ENCODE measurements at regions not wholly inside any gene's neighbourhood (a gene's known extent, or its start where the extent isn't known, plus 50 kb on each side); places are given as distances from the start of the nearest gene placed in this dataset.

DNA sequence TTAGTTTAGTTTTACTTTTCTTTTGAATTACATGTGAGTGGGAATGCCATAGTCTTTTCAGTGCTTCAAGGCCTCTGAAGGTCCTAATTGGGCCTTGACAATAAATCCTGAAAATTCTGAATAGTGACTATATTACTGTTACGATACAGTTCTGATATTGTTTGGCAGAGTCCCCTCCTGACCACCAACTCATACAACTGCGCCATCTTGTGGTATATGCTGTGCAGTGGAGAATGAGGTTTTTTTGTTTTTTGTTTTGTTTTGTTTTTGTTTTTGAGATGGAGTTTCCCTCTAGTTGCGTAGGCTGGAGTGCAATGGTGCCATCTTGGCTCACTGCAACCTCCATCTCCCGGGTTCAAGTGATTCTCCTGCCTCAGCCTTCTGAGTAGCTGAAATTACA lies 56.6 kb upstream of the CHRDL1 start:
- Histone ChIP-seq H2BK120ac (ENCODE audit: low read depth, low read length) (no peak overlapping the region), H3K27ac (ENCODE audit: insufficient read depth, low read length) (no peak overlapping the region), H3K9me1 (ENCODE audit: insufficient read depth, low read length) (no peaks in the 10 kb centered on the region), H3K4me2 (ENCODE audit: low read depth, low read length) (no peak overlapping the region; the same call in 1 of the 2 replicates), H2BK15ac (ENCODE audit: low read depth, low read length) (no peak overlapping the region), H4K91ac (ENCODE audit: insufficient read depth, low read depth, low read length) (no peak overlapping the region), H3K9me3 (ENCODE audit: control insufficient read depth, insufficient read depth, low read length) (no peaks in the 10 kb centered on the region), H4K5ac (ENCODE audit: low read depth, low read length) (no peak overlapping the region), H4K8ac (ENCODE audit: low read depth in 2 of 2, low read length in 2 of 2) (no peak overlapping the region), H3K56ac (ENCODE audit: extremely low read depth, insufficient read depth, low read length) (no peak overlapping the region), H3K27me3 (ENCODE audit: control insufficient read depth, insufficient read depth, low read length) (peaks cover 24% of the 10 kb centered on the region), H3K4me1 (ENCODE audit: control insufficient read depth, insufficient read depth, low read length) (no peaks in the 10 kb centered on the region), H2AFZ (replicated peaks; ENCODE audit: low read length, poor library complexity) (no peak overlapping the region), H3K23ac (ENCODE audit: low read depth, low read length) (no peak overlapping the region), H3K14ac (replicated peaks; ENCODE audit: low read depth, low read length) (no peak overlapping the region), H3K4me3 (ENCODE audit: insufficient read depth, low read depth, low read length) (no peak overlapping the region), H3K79me1 (ENCODE audit: low read depth in 1 of 2, low read length in 2 of 2) (no peaks in the 10 kb centered on the region), H2BK20ac (ENCODE audit: low read depth, low read length) (no peak overlapping the region), H2BK5ac (ENCODE audit: low read depth, low read length, poor library complexity, severe bottlenecking) (no peak overlapping the region), H4K20me1 (ENCODE audit: insufficient read depth, low read length) (no peaks in the 10 kb centered on the region), H3K36me3 (ENCODE audit: control insufficient read depth, insufficient read depth, low read length) (no peaks in the 10 kb centered on the region), H3K9ac (ENCODE audit: low read depth, low read length) (no peak overlapping the region), H3K18ac (ENCODE audit: low read depth, low read length) (no peak overlapping the region), H2AK9ac (replicated peaks; ENCODE audit: low read depth, low read length, poor library complexity) (no peak overlapping the region), H3K4ac (ENCODE audit: low read depth, low read length) (no peak overlapping the region), H2AK5ac (ENCODE audit: low read depth, low read length) (no peak overlapping the region)
- ChIA-PET POLR2A (ENCODE audit: unreplicated experiment) (no interaction called here), CTCF (interaction anchor here (0.7 to 1.1 kb wide), 2 partner anchors 43 to 402 kb away, joined by 4 to 6 read pairs; no protein-coding TSS in a partner anchor)
- no TSS peak for BruUV-seq (replicated peaks)
- intact Hi-C loops (cut with micrococcal nuclease) (loop anchor here (1.0 to 5.0 kb wide), 3 partner anchors 250 to 402 kb away; no protein-coding TSS in a partner anchor), dilution Hi-C loops (cut with HindIII; ENCODE audit: low sequenced_read_pairs, unreplicated experiment) (no loop called here), in situ Hi-C loops (cut with MboI; ENCODE audit: low sequenced_read_pairs) (loop anchor here (10.0 kb wide), 2 partner anchors 393 to 697 kb away; no protein-coding TSS in a partner anchor)
- no CpG with 5 or more reads among the region's 4 CpGs for WGBS, 2 experiments (ENCODE audit: extremely low coverage in 2 of 2, insufficient read length in 1 of 2)
- peak; percentile 35; the same call in 1 of the 2 replicates for TF ChIP-seq SMC3 (IDR thresholded peaks at IDR 0.05; ENCODE audit: low read depth, low read length)
- no peak for TF ChIP-seq CEBPB (IDR thresholded peaks at IDR 0.05; ENCODE audit: low read depth, low read length)
- TF ChIP-seq FOS (IDR thresholded peaks at IDR 0.05; ENCODE audit: low read depth, low read length): no peak
- TF ChIP-seq, protein P1, sequence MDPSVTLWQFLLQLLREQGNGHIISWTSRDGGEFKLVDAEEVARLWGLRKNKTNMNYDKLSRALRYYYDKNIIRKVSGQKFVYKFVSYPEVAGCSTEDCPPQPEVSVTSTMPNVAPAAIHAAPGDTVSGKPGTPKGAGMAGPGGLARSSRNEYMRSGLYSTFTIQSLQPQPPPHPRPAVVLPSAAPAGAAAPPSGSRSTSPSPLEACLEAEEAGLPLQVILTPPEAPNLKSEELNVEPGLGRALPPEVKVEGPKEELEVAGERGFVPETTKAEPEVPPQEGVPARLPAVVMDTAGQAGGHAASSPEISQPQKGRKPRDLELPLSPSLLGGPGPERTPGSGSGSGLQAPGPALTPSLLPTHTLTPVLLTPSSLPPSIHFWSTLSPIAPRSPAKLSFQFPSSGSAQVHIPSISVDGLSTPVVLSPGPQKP (IDR thresholded peaks at IDR 0.05; ENCODE audit: borderline replicate concordance, low read depth, low read length): no peak
- no peak for TF ChIP-seq CHD1 (IDR thresholded peaks at IDR 0.05; ENCODE audit: low read depth, low read length)
- TF ChIP-seq NFE2L2 (IDR thresholded peaks at IDR 0.05; ENCODE audit: low read depth, low read length): no peak
- no peak for TF ChIP-seq RFX5 (IDR thresholded peaks at IDR 0.05; ENCODE audit: low read depth, low read length)
- TF ChIP-seq, protein P2, sequence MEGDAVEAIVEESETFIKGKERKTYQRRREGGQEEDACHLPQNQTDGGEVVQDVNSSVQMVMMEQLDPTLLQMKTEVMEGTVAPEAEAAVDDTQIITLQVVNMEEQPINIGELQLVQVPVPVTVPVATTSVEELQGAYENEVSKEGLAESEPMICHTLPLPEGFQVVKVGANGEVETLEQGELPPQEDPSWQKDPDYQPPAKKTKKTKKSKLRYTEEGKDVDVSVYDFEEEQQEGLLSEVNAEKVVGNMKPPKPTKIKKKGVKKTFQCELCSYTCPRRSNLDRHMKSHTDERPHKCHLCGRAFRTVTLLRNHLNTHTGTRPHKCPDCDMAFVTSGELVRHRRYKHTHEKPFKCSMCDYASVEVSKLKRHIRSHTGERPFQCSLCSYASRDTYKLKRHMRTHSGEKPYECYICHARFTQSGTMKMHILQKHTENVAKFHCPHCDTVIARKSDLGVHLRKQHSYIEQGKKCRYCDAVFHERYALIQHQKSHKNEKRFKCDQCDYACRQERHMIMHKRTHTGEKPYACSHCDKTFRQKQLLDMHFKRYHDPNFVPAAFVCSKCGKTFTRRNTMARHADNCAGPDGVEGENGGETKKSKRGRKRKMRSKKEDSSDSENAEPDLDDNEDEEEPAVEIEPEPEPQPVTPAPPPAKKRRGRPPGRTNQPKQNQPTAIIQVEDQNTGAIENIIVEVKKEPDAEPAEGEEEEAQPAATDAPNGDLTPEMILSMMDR (conservative IDR thresholded peaks at IDR 0.05; ENCODE audit: low read depth, low read length): peak; percentile 51
- TF ChIP-seq MAZ (IDR thresholded peaks at IDR 0.05; ENCODE audit: borderline replicate concordance, low read depth, low read length): no peak
- no peak for TF ChIP-seq RCOR1 (IDR thresholded peaks at IDR 0.05; ENCODE audit: insufficient replicate concordance, low read length)
- TF ChIP-seq MAFK (IDR thresholded peaks at IDR 0.05; ENCODE audit: low read depth, low read length): no peak
- no peak for TF ChIP-seq BHLHE40 (IDR thresholded peaks at IDR 0.05; ENCODE audit: low read depth, low read length)
- no peak for TF ChIP-seq MXI1 (IDR thresholded peaks at IDR 0.05; ENCODE audit: borderline replicate concordance, low read depth, low read length)
- TF ChIP-seq POLR2A (IDR thresholded peaks at IDR 0.05; ENCODE audit: low read depth, low read length): no peak
- peak; percentile 38; the same call in 1 of the 2 replicates for TF ChIP-seq RAD21 (IDR thresholded peaks at IDR 0.05; ENCODE audit: low read length)
- TF ChIP-seq, protein P3, sequence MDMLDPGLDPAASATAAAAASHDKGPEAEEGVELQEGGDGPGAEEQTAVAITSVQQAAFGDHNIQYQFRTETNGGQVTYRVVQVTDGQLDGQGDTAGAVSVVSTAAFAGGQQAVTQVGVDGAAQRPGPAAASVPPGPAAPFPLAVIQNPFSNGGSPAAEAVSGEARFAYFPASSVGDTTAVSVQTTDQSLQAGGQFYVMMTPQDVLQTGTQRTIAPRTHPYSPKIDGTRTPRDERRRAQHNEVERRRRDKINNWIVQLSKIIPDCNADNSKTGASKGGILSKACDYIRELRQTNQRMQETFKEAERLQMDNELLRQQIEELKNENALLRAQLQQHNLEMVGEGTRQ (IDR thresholded peaks at IDR 0.05; ENCODE audit: low read depth, low read length): no peak
- ATAC-seq (ENCODE audit: low read depth): peak; percentile 56; the same call in 1 of the 2 replicates
- DNase-seq: peak; percentile 5
